Coronary artery (tissue), 2 donors: ENCODE measurements at regions not wholly inside any gene's neighbourhood (a gene's known extent, or its start where the extent isn't known, plus 50 kb on each side); places are given as distances from the start of the nearest gene placed in this dataset.

Source experiments
- DNase-seq: peaks from one replicate; pipeline ENCODE4 v3.0.0-alpha.2; 2017; ENCODE audit warnings: low spot score
- H3K27ac ChIP-seq, 2 donors: fragments of 200-600 bp; sonication (generic); one replicate each; pipeline ENCODE4 v1.5.1; 2016 to 2019
- H3K4me3 ChIP-seq: fragments of 200-600 bp; sonication (generic); 2 replicates; pipeline ENCODE4 v1.5.1; 2016; ENCODE audit warnings: mild to moderate bottlenecking, moderate library complexity
- TF ChIP-seq, protein P1 (sequence below): fragments of 200-600 bp; sonication (generic); IDR thresholded peaks from one replicate; pipeline ENCODE4 v1.5.1; 2019; ENCODE audit warnings: antibody characterized with exemption

DNA sequence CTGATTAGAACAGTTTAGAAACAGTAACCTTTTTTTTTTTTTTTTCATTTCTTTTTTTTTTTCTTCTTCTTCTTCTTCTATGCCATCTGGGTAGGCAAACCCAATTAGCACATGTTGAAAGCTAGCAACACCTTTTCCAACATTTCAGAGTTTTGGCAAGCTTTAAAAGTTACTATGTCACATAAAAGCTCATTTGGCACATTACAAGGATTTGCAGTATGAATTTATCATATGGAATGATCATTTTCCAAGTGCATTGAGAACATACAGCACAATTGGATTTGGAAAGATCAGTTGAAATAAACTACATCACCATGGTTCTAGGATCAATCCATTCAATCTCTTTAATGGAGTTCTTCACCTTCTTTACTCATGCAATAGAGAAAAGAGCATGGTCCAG lies 847.0 kb downstream of the LRRTM4 start:
- DNase-seq: no peak
- no peak overlapping the region for H3K27ac ChIP-seq
- no peak overlapping the region for H3K4me3 ChIP-seq
- TF ChIP-seq, protein P1, sequence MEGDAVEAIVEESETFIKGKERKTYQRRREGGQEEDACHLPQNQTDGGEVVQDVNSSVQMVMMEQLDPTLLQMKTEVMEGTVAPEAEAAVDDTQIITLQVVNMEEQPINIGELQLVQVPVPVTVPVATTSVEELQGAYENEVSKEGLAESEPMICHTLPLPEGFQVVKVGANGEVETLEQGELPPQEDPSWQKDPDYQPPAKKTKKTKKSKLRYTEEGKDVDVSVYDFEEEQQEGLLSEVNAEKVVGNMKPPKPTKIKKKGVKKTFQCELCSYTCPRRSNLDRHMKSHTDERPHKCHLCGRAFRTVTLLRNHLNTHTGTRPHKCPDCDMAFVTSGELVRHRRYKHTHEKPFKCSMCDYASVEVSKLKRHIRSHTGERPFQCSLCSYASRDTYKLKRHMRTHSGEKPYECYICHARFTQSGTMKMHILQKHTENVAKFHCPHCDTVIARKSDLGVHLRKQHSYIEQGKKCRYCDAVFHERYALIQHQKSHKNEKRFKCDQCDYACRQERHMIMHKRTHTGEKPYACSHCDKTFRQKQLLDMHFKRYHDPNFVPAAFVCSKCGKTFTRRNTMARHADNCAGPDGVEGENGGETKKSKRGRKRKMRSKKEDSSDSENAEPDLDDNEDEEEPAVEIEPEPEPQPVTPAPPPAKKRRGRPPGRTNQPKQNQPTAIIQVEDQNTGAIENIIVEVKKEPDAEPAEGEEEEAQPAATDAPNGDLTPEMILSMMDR: no peak

DNA sequence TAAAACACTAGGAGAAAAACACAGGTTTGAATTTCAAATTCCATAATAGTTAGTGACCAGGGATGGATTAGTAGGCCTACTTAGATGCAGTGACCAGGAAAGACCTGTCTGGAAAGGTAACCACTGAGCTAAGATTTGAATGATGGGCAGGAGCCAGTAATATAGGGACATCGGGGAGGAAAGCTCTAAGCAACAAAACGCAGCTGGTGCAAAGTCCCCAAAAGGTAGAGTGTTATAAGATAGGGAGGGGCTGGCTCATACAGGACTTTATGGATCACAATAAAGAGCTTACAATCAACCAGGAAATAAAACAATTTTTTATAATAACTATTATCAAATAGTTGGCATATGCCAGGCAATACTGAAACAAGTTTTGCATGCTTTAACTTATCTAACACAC lies 849.4 kb downstream of the LRRTM4 start:
- TF ChIP-seq, protein P1: no peak
- no peak for DNase-seq
- Histone ChIP-seq H3K4me3 (no peak overlapping the region), H3K27ac (no peak overlapping the region)

DNA sequence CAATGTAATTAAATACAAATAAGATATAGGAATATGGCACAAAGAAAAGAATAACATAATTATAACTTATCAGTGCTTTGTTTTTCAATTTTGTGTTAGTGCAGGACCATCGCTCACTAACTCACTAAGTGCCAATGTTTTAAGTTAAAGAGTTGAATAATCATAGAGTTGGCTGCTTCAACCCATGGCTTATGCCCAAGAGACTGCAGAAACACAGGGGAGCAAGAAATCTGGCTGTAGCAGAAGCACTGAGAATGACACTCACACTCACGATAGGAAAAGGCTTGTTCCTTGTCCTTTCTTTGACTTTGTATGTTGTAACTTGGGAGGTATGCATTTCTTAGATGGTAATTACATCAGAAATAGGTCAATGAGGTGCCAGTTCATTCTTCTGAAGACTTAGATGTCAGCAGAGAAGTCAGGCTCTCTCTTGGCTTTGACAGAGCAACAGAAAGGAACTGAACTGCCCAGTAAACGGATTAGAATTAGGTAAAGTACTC lies 852.2 kb downstream of the LRRTM4 start:
- Histone ChIP-seq H3K4me3 (no peak overlapping the region), H3K27ac (no peak overlapping the region)
- no peak for DNase-seq
- TF ChIP-seq, protein P1: no peak

DNA sequence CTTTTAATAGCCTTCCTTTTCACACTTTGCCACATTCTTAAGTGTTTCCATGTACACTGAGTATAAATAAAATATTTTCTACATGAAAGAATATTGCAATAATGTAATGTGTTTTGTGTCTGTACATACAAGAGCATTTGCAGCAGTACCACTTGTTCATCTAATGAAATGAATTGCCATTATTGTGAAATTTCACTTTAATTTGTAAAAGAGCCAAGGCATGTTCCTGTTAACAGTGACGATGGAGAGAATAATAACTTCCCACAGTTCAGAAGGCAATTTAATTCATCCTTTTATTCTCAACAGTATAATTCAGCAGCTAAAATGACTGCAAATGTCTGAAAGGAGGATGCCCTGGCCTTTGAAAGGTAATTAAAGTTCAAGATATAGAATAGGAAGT lies 853.9 kb downstream of the LRRTM4 start:
- Histone ChIP-seq H3K4me3 (no peak overlapping the region), H3K27ac (no peak overlapping the region)
- TF ChIP-seq, protein P1: no peak
- DNase-seq: no peak

DNA sequence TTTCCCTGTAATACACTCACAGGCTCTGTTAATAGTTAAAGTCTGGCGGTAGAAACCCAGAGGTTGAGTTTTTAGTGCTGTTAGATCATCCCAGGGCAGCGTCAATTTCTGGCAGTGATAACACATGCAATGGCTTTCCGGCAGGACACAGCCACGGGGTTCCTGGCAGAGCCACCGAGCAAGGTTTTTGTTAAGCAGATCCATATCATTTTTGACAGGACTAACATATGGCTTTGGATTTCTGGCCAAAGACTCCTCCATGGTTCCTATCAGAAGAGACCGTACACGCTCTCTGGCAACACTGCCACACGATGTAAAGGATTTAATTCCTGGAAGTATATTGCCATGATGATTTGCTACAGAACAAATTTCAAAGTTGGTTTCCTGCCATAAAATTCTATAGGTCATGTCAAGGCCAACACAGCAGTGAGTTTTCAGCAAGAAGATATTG lies 854.3 kb downstream of the LRRTM4 start:
- Histone ChIP-seq H3K4me3 (no peak overlapping the region), H3K27ac (no peak overlapping the region)
- TF ChIP-seq, protein P1: no peak
- DNase-seq: no peak

DNA sequence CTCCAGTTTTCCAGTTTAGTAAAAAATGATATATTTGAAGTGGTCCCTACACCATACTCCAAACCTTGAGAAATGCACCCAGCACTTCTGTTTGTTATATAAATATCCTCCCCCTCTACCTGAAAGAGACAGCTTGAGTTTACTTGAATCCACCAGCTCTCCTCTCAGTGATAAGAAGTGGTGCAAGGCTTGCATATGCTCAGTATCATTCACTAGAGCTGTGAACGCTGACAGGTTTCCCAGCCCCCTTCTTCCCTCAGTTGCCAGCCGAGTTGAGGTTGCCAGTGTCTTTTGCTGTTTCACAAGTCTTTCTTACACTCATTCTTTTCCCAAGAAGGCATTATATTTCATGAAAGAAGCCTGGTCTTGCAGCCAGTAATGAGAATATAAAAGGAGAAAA lies 880.0 kb downstream of the LRRTM4 start:
- TF ChIP-seq, protein P1: no peak
- H3K4me3 ChIP-seq: no peak overlapping the region
- DNase-seq: no peak
- H3K27ac ChIP-seq: no peak overlapping the region

DNA sequence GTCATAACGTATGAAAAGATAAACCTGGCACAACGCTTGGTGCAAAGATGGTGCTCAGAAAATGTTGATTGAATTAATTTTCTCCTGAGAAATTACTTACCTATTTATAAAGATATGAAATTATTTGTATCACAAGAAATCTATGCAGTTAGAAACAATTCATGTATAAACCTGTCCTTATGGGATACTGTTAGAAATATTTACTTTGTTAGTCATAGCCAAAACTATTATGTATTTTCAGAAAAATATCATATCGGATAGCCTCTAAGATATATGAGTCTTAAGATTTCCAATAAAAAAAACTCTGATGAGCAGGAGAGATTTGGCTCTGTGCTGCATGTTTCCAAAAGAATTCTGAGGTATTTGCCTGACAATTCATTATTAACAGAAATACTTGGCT lies 880.7 kb downstream of the LRRTM4 start:
- H3K27ac ChIP-seq: no peak overlapping the region
- TF ChIP-seq, protein P1: no peak

More for the DNA sequence above, 880.7 kb downstream of the LRRTM4 start:
- no peak for DNase-seq
- no peak overlapping the region for H3K4me3 ChIP-seq
